HK-2 (cell line): ENCODE measurements at regions not wholly inside any gene's neighbourhood (a gene's known extent, or its start where the extent isn't known, plus 50 kb on each side); places are given as distances from the start of the nearest gene placed in this dataset.

ENCODE experiments used
- DNase-seq: peaks from one replicate; pipeline ENCODE4 v3.0.0-alpha.2; 2018; ENCODE audit not compliant: unreplicated experiment

DNA sequence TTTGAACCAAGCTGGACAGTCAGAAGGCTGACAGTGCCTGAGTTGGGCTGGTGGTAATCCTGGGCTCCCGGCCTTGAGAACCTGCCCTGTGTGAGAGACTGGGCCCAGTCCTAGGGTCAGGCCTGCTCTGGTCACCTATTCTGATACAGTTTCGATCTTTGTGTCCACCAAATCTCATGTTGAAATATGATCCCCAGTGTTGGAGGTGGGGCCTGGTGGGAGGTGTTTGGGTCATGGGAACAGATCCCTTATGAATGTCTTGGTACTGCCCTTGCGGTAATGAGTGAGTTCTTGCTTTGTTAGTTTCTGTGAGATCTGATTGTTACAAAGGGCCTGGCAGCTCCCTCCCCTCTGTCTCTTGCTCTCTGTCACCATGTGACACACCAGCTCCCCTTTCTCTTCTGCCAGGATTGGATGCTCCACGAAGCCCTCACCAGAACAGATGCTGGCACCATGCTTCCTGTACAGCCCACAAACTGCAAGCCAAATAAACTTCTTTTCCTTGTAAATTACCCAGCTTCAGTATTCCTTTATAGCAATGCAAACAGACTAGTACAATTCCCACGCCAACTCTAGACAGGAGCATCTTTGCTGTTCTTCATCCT is 111.8 kb upstream of the ZNF438 start:
- no peak for DNase-seq

- DNase-seq: no peak
These were observed 114.3 kb upstream of the ZNF438 start for GRCh38 chr10:31145986-31146385.

DNA sequence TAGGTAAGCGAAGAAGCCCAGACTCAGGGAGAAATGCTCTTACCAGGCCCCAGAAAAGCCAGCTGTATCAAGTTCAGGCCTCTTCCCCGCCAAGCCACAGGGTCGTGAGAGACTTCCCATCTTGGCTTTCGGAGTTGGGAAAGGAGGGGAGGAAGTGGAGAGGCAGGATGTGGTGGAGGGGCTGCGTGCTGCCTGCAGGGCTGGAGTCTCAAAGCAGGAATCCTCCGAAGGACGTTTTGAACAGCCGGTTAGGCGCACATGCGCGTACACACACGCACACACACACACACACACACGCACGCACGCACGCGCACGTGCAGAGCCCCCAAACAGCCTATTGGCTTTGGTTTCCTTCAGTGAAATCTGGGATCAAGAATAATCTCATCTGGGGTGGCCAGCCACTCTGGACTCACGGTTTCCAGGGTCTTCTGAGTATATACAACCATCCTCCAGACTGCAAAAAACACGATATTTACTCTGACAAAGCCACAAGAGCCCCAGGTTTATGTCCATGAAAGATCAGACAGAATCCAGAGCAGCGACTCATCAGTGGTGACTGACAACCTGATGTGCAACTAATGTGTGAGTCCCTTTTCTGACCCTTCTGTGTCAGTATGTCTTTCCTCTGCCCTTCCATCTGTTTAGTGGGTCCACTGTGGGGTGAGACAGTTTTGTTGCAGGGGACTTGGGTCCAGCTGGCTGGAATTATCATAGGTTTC is 115.0 kb upstream of the ZNF438 start:
- peak; percentile 37 for DNase-seq

DNA sequence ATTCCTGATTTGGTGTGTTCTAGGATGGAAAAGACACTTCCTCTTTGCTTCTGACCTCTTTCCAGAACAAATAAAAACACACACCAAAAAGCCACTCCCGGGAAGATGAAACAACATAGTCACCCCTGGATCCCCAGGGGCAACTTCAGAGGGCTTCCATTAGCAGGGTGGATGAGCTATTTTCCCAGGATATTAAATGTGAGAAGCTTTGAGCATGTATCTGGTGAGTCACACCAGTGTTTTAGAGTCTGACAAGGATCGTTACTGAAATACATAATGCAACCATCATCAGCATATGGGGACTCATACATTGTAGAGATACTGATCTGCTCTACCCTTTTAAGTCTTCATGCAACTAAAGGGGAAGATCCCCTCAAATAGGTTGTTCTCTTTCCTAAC is 115.5 kb upstream of the ZNF438 start:
- DNase-seq: no peak

GRCh38 chr10:31148951-31149350 is 117.3 kb upstream of the ZNF438 start:
- DNase-seq: no peak

- DNase-seq: no peak
These were observed 118.3 kb upstream of the ZNF438 start for GRCh38 chr10:31149835-31150512.

- DNase-seq: no peak
These were observed 119.6 kb upstream of the ZNF438 start for GRCh38 chr10:31151301-31151700.

- DNase-seq: no peak
These were observed 120.9 kb upstream of the ZNF438 start for GRCh38 chr10:31152421-31153135.

GRCh38 chr10:31153161-31153560 is 121.5 kb upstream of the ZNF438 start:
- DNase-seq: no peak

DNA sequence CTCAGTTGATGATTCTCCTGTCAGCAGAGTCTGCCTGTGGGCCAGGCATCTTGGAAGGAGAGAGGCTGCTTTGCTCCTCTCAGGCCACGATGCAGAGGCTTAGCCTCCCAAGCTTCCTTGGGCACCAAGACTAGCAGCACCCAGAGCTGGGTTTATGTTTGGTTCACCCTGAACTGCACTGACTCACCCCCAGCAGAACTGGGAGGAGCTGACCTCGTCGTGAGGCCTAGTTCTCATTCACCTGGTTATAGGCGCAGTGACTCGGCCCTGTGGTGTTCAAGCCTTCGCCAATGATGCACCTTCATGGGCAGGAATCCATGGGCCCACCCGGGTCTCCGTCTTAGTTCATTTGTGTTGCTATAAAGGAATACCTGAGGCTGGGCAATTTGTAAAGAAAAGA is 122.0 kb upstream of the ZNF438 start:
- DNase-seq: no peak

GRCh38 chr10:31154996-31155395 is 123.3 kb upstream of the ZNF438 start:
- no peak for DNase-seq

DNA sequence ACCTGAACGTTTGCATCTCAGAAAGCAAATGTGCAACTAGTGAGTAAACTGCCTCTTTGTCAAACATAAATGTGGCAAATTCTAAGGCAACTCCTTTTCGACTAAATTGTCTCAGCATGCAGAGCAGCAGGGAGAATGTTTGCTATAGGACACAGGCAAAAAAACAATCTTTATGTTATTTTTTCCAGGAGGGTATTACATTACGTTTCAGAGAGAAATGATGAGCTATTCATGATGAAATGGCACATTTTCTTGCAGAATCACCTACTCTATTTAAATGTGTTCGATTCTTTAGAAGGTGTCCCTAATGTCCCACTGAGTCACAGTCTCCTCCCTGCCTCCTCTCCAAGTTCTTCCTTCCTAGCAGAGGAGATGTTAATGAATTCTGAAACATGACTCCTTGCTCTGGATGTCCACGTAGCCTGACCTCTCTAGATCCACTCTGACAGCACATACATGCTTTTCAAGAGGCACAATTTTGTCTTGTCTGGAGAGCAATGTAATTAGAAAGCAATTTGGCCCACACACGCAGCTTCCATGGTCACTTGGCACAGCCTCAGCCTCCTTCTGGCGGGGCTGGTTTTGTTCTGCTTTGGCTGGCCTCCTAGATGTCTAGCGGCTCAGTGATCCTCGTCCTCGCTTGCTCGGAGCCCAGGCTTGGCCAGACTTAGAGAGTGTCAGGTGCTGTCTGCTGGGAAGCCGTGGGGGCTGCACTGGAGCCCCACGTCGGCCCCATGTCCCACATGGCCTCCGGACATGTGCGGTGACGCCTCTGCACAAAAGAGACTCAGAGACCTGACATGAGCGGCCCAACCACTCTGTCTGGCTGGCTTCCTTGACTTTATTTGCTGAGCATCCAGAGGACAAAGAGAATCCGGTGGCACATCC is 125.7 kb upstream of the ZNF438 start:
- DNase-seq: no peak

- DNase-seq: no peak
These were observed 126.5 kb upstream of the ZNF438 start for GRCh38 chr10:31158011-31158658.

- DNase-seq: no peak
These were observed 134.9 kb upstream of the ZNF438 start for GRCh38 chr10:31166606-31167005.

GRCh38 chr10:31170636-31171035 is 139.0 kb upstream of the ZNF438 start:
- no peak for DNase-seq

DNA sequence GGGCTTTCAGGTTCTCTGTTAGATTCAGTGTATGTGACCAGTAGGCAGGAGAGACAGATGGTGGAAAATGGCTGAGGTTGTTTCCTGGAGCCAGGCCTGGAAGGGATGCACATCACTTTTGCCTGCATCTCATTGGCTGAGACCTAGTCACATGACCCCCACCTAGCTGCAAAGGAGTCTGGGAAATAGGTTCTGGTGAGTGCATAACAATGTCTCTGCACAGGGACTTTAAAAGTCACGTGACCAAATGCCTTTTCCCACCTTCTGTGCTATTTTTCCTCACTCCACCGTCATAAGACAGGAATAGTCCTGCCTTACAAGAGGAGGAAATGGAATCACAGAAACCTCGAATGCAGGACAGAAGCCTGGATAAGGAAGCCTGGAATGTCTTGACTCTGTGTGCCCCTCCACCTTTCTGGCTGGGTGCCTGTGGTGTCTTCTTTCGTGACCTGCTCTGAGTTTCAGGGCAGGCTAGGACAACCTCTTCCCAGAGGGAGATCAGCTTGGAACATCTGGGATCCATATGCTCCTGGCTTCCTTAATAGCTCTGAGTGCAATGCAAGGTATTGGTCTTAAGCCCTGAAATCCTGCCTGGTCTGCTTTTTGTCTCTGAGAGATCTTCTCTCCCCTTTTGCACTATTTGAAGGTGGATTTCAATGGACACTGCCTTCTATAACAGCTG is 139.9 kb upstream of the ZNF438 start:
- DNase-seq: no peak

DNA sequence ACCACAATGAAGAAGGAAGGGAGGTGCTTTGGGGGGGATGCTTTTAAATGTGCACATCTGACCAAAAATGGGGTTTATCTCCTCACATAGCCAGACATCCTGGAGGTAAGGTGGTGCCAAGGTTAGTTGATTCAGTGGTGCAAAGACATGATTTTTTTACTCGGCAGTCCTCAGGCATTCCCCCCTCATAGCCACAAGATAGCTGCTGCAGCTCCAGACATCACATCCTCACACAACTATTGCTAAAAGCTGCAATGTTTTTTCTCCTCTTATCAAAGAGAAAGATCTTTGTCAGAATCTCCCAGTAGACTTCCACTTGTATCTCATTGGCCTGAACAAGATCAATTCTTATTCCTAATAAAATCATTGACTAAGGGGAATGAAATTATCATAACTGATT is 141.3 kb upstream of the ZNF438 start:
- no peak for DNase-seq

- no peak for DNase-seq
These were observed 142.1 kb upstream of the ZNF438 start for GRCh38 chr10:31173752-31174151.

- DNase-seq: no peak
These were observed 139.8 kb upstream of the ZEB1 start for GRCh38 chr10:31179091-31179680.
